ENCODE measurements at regions not wholly inside any gene's neighbourhood (a gene's known extent, or its start where the extent isn't known, plus 50 kb on each side); places are given as distances from the start of the nearest gene placed in this dataset.

- TF ChIP-seq CTCF (IDR thresholded peaks at IDR 0.05; ENCODE audit: borderline replicate concordance, control extremely low read depth, extremely low read depth, insufficient read depth, missing control alignments), result no peak
- in situ Hi-C loops (cut with MboI; ENCODE audit: low sequenced_read_pairs, unreplicated experiment), result no loop called here
- DNase-seq (ENCODE audit: low spot score), result no peak
Measured at GRCh38 chr2:183919167-183919566, 679.2 kb upstream of the ZNF804A start.

- TF ChIP-seq CTCF (IDR thresholded peaks at IDR 0.05; ENCODE audit: borderline replicate concordance, control extremely low read depth, extremely low read depth, insufficient read depth, missing control alignments), result no peak
- DNase-seq (ENCODE audit: low spot score), result no peak
- in situ Hi-C loops (cut with MboI; ENCODE audit: low sequenced_read_pairs, unreplicated experiment), result no loop called here
Measured at GRCh38 chr2:183919926-183920325, 678.4 kb upstream of the ZNF804A start.

- no peak for TF ChIP-seq CTCF (IDR thresholded peaks at IDR 0.05; ENCODE audit: borderline replicate concordance, control extremely low read depth, extremely low read depth, insufficient read depth, missing control alignments)
- DNase-seq (ENCODE audit: low spot score), result no peak
- in situ Hi-C loops (cut with MboI; ENCODE audit: low sequenced_read_pairs, unreplicated experiment), result no loop called here
Measured at GRCh38 chr2:183925281-183925680, 673.0 kb upstream of the ZNF804A start.

- DNase-seq (ENCODE audit: low spot score), result no peak
- TF ChIP-seq CTCF (IDR thresholded peaks at IDR 0.05; ENCODE audit: borderline replicate concordance, control extremely low read depth, extremely low read depth, insufficient read depth, missing control alignments), result no peak
- in situ Hi-C loops (cut with MboI; ENCODE audit: low sequenced_read_pairs, unreplicated experiment), result no loop called here
Measured at GRCh38 chr2:183926433-183926832, 671.9 kb upstream of the ZNF804A start.

- in situ Hi-C loops (cut with MboI; ENCODE audit: low sequenced_read_pairs, unreplicated experiment), result no loop called here
- no peak for TF ChIP-seq CTCF (IDR thresholded peaks at IDR 0.05; ENCODE audit: borderline replicate concordance, control extremely low read depth, extremely low read depth, insufficient read depth, missing control alignments)
- no peak for DNase-seq (ENCODE audit: low spot score)
Measured at GRCh38 chr2:183927406-183928325, 670.7 kb upstream of the ZNF804A start.

GRCh38 chr2:183935005-183935404 lies 663.3 kb upstream of the ZNF804A start:
- DNase-seq (ENCODE audit: low spot score), result no peak
- in situ Hi-C loops (cut with MboI; ENCODE audit: low sequenced_read_pairs, unreplicated experiment), result no loop called here
- no peak for TF ChIP-seq CTCF (IDR thresholded peaks at IDR 0.05; ENCODE audit: borderline replicate concordance, control extremely low read depth, extremely low read depth, insufficient read depth, missing control alignments)
